ENCODE measurements at regions not wholly inside any gene's neighbourhood (a gene's known extent, or its start where the extent isn't known, plus 50 kb on each side); places are given as distances from the start of the nearest gene placed in this dataset.

DNA sequence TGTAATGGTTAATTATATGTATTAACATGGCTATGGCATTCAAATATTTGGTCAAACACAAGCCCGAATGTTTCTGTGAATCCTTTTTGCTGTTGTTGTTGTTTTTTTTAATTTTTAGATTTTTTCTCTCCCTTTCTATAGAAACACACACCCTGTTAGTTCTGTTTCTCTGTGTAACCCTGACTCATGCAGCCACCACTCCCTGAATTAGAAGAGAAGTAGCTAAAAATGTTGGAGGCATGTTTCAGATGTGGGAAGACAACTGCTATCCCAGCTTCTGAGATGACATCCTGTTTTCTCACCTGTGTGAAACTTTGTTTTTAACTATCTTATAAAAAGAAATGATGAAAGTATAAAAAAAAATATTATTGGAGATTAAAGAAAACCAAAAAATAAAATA, 219.6 kb upstream of the RGPD4 start:
- TF ChIP-seq, protein P1, sequence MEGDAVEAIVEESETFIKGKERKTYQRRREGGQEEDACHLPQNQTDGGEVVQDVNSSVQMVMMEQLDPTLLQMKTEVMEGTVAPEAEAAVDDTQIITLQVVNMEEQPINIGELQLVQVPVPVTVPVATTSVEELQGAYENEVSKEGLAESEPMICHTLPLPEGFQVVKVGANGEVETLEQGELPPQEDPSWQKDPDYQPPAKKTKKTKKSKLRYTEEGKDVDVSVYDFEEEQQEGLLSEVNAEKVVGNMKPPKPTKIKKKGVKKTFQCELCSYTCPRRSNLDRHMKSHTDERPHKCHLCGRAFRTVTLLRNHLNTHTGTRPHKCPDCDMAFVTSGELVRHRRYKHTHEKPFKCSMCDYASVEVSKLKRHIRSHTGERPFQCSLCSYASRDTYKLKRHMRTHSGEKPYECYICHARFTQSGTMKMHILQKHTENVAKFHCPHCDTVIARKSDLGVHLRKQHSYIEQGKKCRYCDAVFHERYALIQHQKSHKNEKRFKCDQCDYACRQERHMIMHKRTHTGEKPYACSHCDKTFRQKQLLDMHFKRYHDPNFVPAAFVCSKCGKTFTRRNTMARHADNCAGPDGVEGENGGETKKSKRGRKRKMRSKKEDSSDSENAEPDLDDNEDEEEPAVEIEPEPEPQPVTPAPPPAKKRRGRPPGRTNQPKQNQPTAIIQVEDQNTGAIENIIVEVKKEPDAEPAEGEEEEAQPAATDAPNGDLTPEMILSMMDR (IDR thresholded peaks at IDR 0.05; ENCODE audit: insufficient read depth, low read depth, low read length): no peak
- no peak for DNase-seq (ENCODE audit: low read depth)
- H3K27me3 ChIP-seq (ENCODE audit: control insufficient read depth, insufficient read depth, low read length): no peaks in the 10 kb centered on the region
- no peaks in the 10 kb centered on the region for H3K36me3 ChIP-seq (ENCODE audit: control insufficient read depth, insufficient read depth, low read length)
- CTCF ChIA-PET: no interaction called here
- POLR2A ChIA-PET: no interaction called here
- no peak overlapping the region for H3K4me3 ChIP-seq (ENCODE audit: low read depth, low read length)

DNA sequence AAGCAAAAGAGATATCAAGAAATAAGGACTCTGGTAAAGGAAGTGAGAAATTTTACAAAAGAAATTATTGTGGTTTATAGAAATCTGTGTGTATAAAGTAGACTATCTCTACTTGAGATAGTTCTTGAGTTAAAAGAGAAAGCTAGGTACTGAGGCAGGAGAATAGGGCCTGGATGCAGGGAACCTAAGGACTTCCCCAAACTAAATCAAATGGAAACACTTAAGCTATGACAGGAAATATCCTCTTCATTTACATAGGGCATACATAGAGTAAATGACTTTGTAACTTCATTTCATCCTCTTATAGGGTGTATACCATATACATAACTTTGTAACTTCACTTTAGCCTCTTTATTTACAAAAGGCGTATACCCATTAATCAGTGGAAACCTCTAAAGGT, 219.2 kb upstream of the RGPD4 start:
- H3K27me3 ChIP-seq (ENCODE audit: control insufficient read depth, insufficient read depth, low read length): no peaks in the 10 kb centered on the region
- DNase-seq (ENCODE audit: low read depth): no peak
- ChIA-PET POLR2A (no interaction called here), CTCF (no interaction called here)
- TF ChIP-seq, protein P1 (IDR thresholded peaks at IDR 0.05; ENCODE audit: insufficient read depth, low read depth, low read length): no peak
- no peaks in the 10 kb centered on the region for H3K36me3 ChIP-seq (ENCODE audit: control insufficient read depth, insufficient read depth, low read length)
- no peak overlapping the region for H3K4me3 ChIP-seq (ENCODE audit: low read depth, low read length)

DNA sequence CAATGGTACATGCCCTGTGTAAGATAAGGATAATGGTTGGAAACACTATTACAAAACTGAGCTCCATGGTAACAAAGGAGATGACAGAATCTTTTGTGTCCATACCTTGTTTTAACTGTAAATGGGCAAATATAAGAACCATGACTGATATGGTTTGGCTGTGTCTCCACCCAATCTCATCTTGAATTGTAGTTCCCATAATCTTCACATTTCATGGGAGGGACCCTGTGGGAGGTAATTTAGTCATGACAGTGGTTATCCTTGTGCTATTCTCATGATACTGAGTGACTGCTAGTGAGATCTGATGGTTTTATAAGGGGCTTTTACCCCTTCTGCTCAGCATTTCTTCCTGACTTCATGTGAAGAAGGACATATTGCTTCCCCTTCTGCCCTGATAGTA, 211.7 kb upstream of the RGPD4 start:
- Histone ChIP-seq H3K36me3 (ENCODE audit: control insufficient read depth, insufficient read depth, low read length) (no peaks in the 10 kb centered on the region), H3K27me3 (ENCODE audit: control insufficient read depth, insufficient read depth, low read length) (peaks cover 4% of the 10 kb centered on the region; the same call in 1 of the 2 replicates), H3K4me3 (ENCODE audit: low read depth, low read length) (no peak overlapping the region)
- TF ChIP-seq, protein P1 (IDR thresholded peaks at IDR 0.05; ENCODE audit: insufficient read depth, low read depth, low read length): no peak
- POLR2A ChIA-PET: no interaction called here
- DNase-seq (ENCODE audit: low read depth): no peak
- CTCF ChIA-PET: interaction anchor here (0.8 kb wide), 1 partner anchor 9 kb away, joined by 3 read pairs; no protein-coding TSS in a partner anchor

DNA sequence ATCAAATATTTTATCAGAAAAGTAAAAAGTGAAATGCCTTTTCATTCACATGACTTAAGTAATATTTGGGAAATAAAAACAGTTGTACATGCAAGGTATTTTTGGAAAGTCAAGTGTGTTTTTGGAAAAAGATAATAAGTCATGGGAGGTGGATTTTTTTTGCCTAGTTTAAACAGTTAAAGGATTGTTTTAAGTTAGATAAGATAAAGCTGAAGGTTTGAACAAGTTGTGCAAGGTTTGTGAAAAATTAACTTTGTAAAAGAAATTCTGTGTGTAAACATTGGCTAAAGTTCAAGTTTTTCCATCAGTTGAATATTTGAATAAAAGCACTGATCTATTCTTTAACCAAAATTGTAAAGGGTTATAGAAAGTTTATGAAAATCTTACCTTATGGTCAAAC, 207.9 kb upstream of the RGPD4 start:
- Histone ChIP-seq H3K4me3 (ENCODE audit: low read depth, low read length) (no peak overlapping the region), H3K36me3 (ENCODE audit: control insufficient read depth, insufficient read depth, low read length) (no peaks in the 10 kb centered on the region), H3K27me3 (ENCODE audit: control insufficient read depth, insufficient read depth, low read length) (peaks cover 4% of the 10 kb centered on the region; the same call in 1 of the 2 replicates)
- ChIA-PET POLR2A (no interaction called here), CTCF (interaction anchor here (0.6 kb wide), 1 partner anchor 84 kb away, joined by 4 read pairs; no protein-coding TSS in a partner anchor)
- TF ChIP-seq, protein P1 (IDR thresholded peaks at IDR 0.05; ENCODE audit: insufficient read depth, low read depth, low read length): no peak
- DNase-seq (ENCODE audit: low read depth): no peak

DNA sequence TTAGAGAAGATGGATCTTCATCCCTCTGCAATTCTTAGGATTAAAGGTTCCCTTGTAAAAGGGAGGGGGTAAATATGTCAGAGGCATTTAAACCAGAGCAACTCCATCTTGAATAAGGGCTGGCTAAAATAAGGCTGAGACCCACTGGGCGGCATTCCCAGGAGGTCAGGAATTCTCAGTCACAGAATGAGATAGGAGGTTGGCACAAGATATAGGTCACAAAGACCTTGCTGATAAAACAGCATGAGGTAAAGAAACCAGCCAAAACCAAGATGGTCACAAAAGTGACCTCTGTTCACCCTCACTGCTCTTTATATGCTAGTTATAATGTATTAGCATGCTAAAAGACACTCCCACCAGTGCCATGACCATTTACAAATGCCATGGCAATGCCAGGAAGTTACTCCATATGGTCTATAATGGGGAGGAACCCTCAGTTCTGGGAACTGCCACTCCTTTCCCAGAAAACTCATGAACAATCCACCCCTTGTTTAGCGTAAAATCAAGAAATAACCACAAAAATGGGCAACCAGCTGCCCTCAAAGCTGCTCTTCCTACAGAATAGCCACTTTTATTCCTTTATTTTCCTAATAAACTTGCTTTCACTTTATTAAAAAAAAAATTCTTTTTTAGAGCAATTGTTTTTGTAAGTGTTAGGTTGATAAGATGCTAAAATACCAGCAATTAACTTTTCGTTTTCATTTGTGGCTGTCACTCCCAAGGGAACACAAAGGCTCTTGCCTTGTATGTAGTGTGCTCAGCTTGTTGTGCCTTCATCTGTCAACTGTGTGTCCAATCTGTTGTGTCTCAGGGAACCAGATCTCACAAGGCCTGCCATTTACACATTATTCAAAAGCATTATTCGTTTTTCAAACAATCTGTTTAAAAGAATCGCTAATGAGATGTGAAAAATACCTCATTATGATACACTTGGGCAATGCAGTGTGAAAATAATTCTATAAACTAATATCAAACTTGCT, 205.2 kb upstream of the RGPD4 start:
- DNase-seq (ENCODE audit: low read depth): no peak
- peaks cover 3% of the 10 kb centered on the region; the same call in 1 of the 2 replicates for H3K27me3 ChIP-seq (ENCODE audit: control insufficient read depth, insufficient read depth, low read length)
- ChIA-PET CTCF (interaction anchor here (1.4 to 2.1 kb wide), 2 partner anchors 12 kb away, joined by 5 to 6 read pairs; no protein-coding TSS in a partner anchor), POLR2A (no interaction called here)
- TF ChIP-seq, protein P1 (IDR thresholded peaks at IDR 0.05; ENCODE audit: insufficient read depth, low read depth, low read length): no peak
- H3K36me3 ChIP-seq (ENCODE audit: control insufficient read depth, insufficient read depth, low read length): no peaks in the 10 kb centered on the region
- no peak overlapping the region for H3K4me3 ChIP-seq (ENCODE audit: low read depth, low read length)
